ENCODE measurements at regions not wholly inside any gene's neighbourhood (a gene's known extent, or its start where the extent isn't known, plus 50 kb on each side); places are given as distances from the start of the nearest gene placed in this dataset.

DNA sequence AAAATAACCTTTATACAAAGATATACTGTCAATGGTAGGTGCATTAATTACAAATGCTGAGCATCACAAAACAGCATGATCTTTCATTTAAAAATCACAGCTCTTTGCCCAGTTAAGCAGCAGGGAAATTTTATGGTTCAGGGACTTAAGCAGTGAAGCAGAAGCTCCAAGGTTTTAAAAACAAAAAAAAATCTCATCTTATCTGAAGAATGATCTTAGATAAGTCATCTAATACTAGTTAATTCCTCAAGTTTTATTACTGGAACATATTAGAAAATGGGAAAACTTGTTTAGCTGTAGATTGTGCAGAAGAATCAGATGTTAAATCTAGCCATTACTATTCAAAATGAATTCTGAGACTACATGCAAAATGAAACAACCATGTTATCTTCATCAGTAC is 289.9 kb downstream of the GASK1B start:
- Histone ChIP-seq H3K36me3 (no peaks in the 10 kb centered on the region), H3K27ac (no peak overlapping the region), H3K4me1 (no peaks in the 10 kb centered on the region), H3K27me3 (no peaks in the 10 kb centered on the region), H3K9me3 (no peaks in the 10 kb centered on the region), H3K4me3 (no peak overlapping the region)
- TF ChIP-seq, protein P1, sequence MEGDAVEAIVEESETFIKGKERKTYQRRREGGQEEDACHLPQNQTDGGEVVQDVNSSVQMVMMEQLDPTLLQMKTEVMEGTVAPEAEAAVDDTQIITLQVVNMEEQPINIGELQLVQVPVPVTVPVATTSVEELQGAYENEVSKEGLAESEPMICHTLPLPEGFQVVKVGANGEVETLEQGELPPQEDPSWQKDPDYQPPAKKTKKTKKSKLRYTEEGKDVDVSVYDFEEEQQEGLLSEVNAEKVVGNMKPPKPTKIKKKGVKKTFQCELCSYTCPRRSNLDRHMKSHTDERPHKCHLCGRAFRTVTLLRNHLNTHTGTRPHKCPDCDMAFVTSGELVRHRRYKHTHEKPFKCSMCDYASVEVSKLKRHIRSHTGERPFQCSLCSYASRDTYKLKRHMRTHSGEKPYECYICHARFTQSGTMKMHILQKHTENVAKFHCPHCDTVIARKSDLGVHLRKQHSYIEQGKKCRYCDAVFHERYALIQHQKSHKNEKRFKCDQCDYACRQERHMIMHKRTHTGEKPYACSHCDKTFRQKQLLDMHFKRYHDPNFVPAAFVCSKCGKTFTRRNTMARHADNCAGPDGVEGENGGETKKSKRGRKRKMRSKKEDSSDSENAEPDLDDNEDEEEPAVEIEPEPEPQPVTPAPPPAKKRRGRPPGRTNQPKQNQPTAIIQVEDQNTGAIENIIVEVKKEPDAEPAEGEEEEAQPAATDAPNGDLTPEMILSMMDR (IDR thresholded peaks at IDR 0.05), result no peak
- no peak for TF ChIP-seq POLR2A (IDR thresholded peaks at IDR 0.05)
- DNase-seq, result no peak
- intact Hi-C loops (cut with DNase I), result no loop called here

DNA sequence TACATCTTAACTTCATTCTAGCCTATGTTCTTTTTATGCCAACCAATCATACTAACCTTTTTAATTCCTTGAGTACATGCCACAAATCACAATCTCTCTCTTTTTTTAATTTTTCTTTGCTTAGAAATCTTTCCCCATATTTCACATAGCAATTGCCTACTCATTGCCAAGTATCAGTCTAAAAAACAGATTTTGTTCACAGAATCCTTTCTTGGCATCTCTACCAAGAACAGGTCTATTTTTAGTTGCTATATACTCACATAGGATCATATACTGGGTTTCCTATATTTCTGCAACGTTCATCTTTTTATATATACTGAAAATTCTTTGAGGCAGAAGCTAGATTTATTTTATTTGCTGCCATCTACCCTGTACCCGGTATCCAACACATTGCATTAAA is 292.1 kb downstream of the GASK1B start:
- no peaks in the 10 kb centered on the region for H3K27me3 ChIP-seq
- WGBS, 2 donors, result 48 to 52% methylated on average over 2 of the region's 2 CpGs
- TF ChIP-seq, protein P1 (IDR thresholded peaks at IDR 0.05), result no peak
- no peak for TF ChIP-seq POLR2A (IDR thresholded peaks at IDR 0.05)
- no peak for DNase-seq
- intact Hi-C loops (cut with DNase I), result no loop called here
- no peaks in the 10 kb centered on the region for H3K9me3 ChIP-seq
- no peak overlapping the region for H3K4me3 ChIP-seq
- no peaks in the 10 kb centered on the region for H3K36me3 ChIP-seq
- no peak overlapping the region for H3K27ac ChIP-seq
- no peaks in the 10 kb centered on the region for H3K4me1 ChIP-seq

DNA sequence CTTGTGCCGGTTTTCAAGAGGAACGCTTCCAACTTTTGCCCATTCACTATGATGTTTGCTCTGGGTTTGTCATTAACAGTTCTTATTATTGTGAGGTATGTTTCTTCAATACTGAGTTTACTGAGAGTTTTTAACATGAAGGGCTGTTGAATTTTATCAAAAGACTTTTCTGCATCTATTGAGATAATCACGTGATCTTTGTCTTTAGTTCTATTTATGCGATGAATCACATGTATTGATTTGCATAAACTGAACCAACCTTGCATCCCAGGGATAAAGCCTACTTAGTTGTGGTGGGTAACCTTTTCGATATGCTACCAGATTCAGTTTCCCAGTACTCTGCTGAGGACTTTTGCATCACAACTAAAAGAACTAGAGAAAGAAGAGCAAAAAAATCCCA is 318.0 kb downstream of the GASK1B start:
- intact Hi-C loops (cut with DNase I), result no loop called here
- TF ChIP-seq, protein P1 (IDR thresholded peaks at IDR 0.05), result no peak
- TF ChIP-seq POLR2A (IDR thresholded peaks at IDR 0.05), result no peak
- 58 to 69% methylated on average over 5 of the region's 5 CpGs for WGBS, 2 donors
- no peaks in the 10 kb centered on the region for H3K9me3 ChIP-seq
- no peak for DNase-seq
- H3K4me1 ChIP-seq, result no peaks in the 10 kb centered on the region
- H3K36me3 ChIP-seq, result no peaks in the 10 kb centered on the region
- no peaks in the 10 kb centered on the region for H3K27me3 ChIP-seq
- H3K4me3 ChIP-seq, result no peak overlapping the region
- no peak overlapping the region for H3K27ac ChIP-seq

DNA sequence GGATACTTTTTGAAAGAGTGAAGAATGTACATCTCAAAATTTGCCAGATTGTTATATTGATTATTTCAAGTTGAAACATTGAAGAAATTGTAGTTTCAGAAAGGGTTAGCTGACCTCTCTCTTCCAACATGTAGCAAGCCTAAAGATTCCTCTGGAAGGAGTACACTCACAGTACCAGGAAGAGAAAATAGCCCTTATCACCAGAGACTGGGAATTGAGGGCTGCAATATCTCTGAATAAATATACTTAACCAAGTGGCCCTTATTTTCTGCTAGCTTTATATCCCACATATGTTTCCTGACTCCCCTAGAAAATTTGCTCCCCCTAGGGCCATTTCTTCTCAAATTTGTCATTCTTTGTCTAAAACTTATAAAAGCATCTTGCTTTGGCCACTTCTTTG is 332.2 kb downstream of the GASK1B start:
- Histone ChIP-seq H3K4me1 (no peaks in the 10 kb centered on the region), H3K27ac (no peak overlapping the region), H3K9me3 (no peaks in the 10 kb centered on the region), H3K27me3 (no peaks in the 10 kb centered on the region), H3K36me3 (no peaks in the 10 kb centered on the region), H3K4me3 (no peak overlapping the region)
- TF ChIP-seq POLR2A (IDR thresholded peaks at IDR 0.05), result no peak
- TF ChIP-seq, protein P1 (IDR thresholded peaks at IDR 0.05), result no peak
- no peak for DNase-seq
- intact Hi-C loops (cut with DNase I), result no loop called here

GRCh38 chr4:157840034-157840433 is 332.8 kb downstream of the GASK1B start:
- Histone ChIP-seq H3K27me3 (no peaks in the 10 kb centered on the region), H3K4me1 (no peaks in the 10 kb centered on the region), H3K27ac (no peak overlapping the region), H3K4me3 (no peak overlapping the region), H3K36me3 (no peaks in the 10 kb centered on the region), H3K9me3 (no peaks in the 10 kb centered on the region)
- intact Hi-C loops (cut with DNase I), result no loop called here
- no peak for TF ChIP-seq POLR2A (IDR thresholded peaks at IDR 0.05)
- TF ChIP-seq, protein P1 (IDR thresholded peaks at IDR 0.05), result no peak
- no peak for DNase-seq
- WGBS, 2 donors, result 71 to 100% methylated on average over 1 of the region's 1 CpG

Data from esophagus squamous epithelium (tissue), 5 donors.